H1 (cell line): ENCODE measurements at regions not wholly inside any gene's neighbourhood (a gene's known extent, or its start where the extent isn't known, plus 50 kb on each side); places are given as distances from the start of the nearest gene placed in this dataset.

Source experiments
- CTCF ChIA-PET: fragments of 300-600 bp; sonication (Branson Sonifier 250); formaldehyde crosslinking; loops from one replicate; lab custom pipeline; 2021; ENCODE audit not compliant: partially characterized antibody; lab: Charles Lee
- POLR2A ChIA-PET: fragments of 300-600 bp; sonication (Branson Sonifier 250); formaldehyde crosslinking; loops from one replicate; lab custom pipeline; 2021; ENCODE audit warnings: inconsistent platforms; ENCODE audit not compliant: partially characterized antibody; lab: Charles Lee
- DNase-seq, 2 experiments: peaks; one replicate each; pipeline versions ENCODE4 v3.0.0 to v3.0.0-alpha.2; 2010 to 2022; ENCODE audit warnings: low spot score in 2 of 2, low read depth in 1 of 2, mixed read lengths in 1 of 2
- FAIRE-seq: peaks from 2 replicates; lab custom pipeline; 2011; peaks lifted over from hg19 to GRCh38; lab: Jason Lieb, UNC
- H2AFZ ChIP-seq: 2 replicates; pipeline ENCODE4 v1.8.1; 2012; ENCODE audit warnings: low read length, inconsistent platforms
- H2AK5ac ChIP-seq: 2 replicates; pipeline ENCODE4 v1.6.1; 2013; ENCODE audit warnings: low read depth, low read length
- H2BK120ac ChIP-seq: replicated peaks from 2 replicates; pipeline ENCODE3; 2013; ENCODE audit warnings: low read depth, low read length, inconsistent platforms
- H2BK12ac ChIP-seq: 2 replicates; pipeline ENCODE4 v1.6.1; 2013; ENCODE audit warnings: low read depth, low read length
- H2BK15ac ChIP-seq: 2 replicates; pipeline ENCODE4 v1.6.1; 2013; ENCODE audit warnings: low read length
- H2BK20ac ChIP-seq: 2 replicates; pipeline ENCODE4 v1.6.1; 2013; ENCODE audit warnings: low read length
- H2BK5ac ChIP-seq: 2 replicates; pipeline ENCODE4 v1.6.1; 2013; ENCODE audit warnings: low read depth, low read length
- H3K14ac ChIP-seq: 2 replicates; pipeline ENCODE4 v1.6.1; 2013; ENCODE audit warnings: inconsistent platforms; ENCODE audit not compliant: insufficient read length
- H3K18ac ChIP-seq: 2 replicates; pipeline ENCODE4 v1.6.1; 2013; ENCODE audit warnings: low read length; ENCODE audit errors: extremely low read depth
- H3K23ac ChIP-seq: 2 replicates; pipeline ENCODE4 v1.6.1; 2013; ENCODE audit warnings: inconsistent platforms; ENCODE audit not compliant: insufficient read length
- H3K23me2 ChIP-seq: 2 replicates; pipeline ENCODE4 v1.6.1; 2013; ENCODE audit warnings: low read depth, low read length
- H3K27ac ChIP-seq: 2 replicates; pipeline ENCODE4 v1.6.1; 2011; ENCODE audit warnings: low read depth, low read length, inconsistent platforms
- H3K27me3 ChIP-seq, 4 experiments: replicated peaks in 1 of 4; 1 replicate in 1 of 4; 2 replicates in 3 of 4; pipeline versions ENCODE4 v1.6.1 to v1.8.1; 2011 to 2013; ENCODE audit warnings: low read length in 3 of 4, mild to moderate bottlenecking in 3 of 4, inconsistent platforms in 2 of 4, mixed read lengths in 2 of 4, moderate library complexity in 1 of 4; ENCODE audit not compliant: control insufficient read depth in 3 of 4, insufficient read depth in 3 of 4; ENCODE audit errors: extremely low read depth in 1 of 4
- H3K36me3 ChIP-seq, 4 experiments: 2 replicates each; pipeline versions ENCODE4 v1.6.1 to v1.8.1; 2011 to 2013; ENCODE audit warnings: mild to moderate bottlenecking in 4 of 4, low read length in 3 of 4, moderate library complexity in 2 of 4, control low read depth in 1 of 4, inconsistent platforms in 1 of 4; ENCODE audit not compliant: insufficient read depth in 4 of 4, control insufficient read depth in 2 of 4
- H3K4ac ChIP-seq: replicated peaks from 2 replicates; pipeline ENCODE3; 2013; ENCODE audit warnings: low read length, low read depth, mixed read lengths, inconsistent platforms; ENCODE audit not compliant: insufficient read length
- H3K4me1 ChIP-seq, 4 experiments: replicated peaks in 1 of 4; 1 replicate in 1 of 4; 2 replicates in 3 of 4; pipeline versions ENCODE4 v1.6.1 to v1.8.1; 2011 to 2013; ENCODE audit warnings: low read length in 3 of 4, inconsistent platforms in 2 of 4, mixed read lengths in 1 of 4; ENCODE audit not compliant: insufficient read depth in 4 of 4, control insufficient read depth in 3 of 4
- H3K4me2 ChIP-seq, 2 experiments: 2 replicates each; pipeline versions ENCODE4 v1.6.1 to v1.8.1; 2011 to 2013; ENCODE audit warnings: low read depth in 2 of 2, low read length in 2 of 2, control low read depth in 1 of 2, inconsistent platforms in 1 of 2, mild to moderate bottlenecking in 1 of 2; ENCODE audit not compliant: insufficient read depth in 1 of 2
- H3K4me3 ChIP-seq, 4 experiments: fragments of 200-600, 300-600 bp in 1 of 4; sonication (generic), shearing (Covaris generic), sonication (Bioruptor Twin) in 1 of 4; 2 replicates each; pipeline versions ENCODE4 v1.5.1 to v1.8.1; 2011 to 2016; ENCODE audit warnings: low read length in 4 of 4, low read depth in 3 of 4, control low read depth in 2 of 4, inconsistent platforms in 2 of 4, mild to moderate bottlenecking in 2 of 4, mixed read lengths in 1 of 4, moderate library complexity in 1 of 4; ENCODE audit not compliant: insufficient read depth in 2 of 4; ENCODE audit errors: extremely low read depth in 1 of 4
- H3K56ac ChIP-seq: replicated peaks from 2 replicates; pipeline ENCODE3; 2013; ENCODE audit warnings: low read depth, mild to moderate bottlenecking, mixed read lengths, low read length, inconsistent platforms; ENCODE audit not compliant: insufficient read length
- H3K79me1 ChIP-seq: 2 replicates; pipeline ENCODE4 v1.6.1; 2013; ENCODE audit warnings: low read depth, low read length, control low read depth
- H3K79me2 ChIP-seq, 2 experiments: 2 replicates each; pipeline versions ENCODE4 v1.6.1 to v1.8.1; 2012 to 2013; ENCODE audit warnings: low read length in 2 of 2, mild to moderate bottlenecking in 2 of 2, inconsistent platforms in 1 of 2; ENCODE audit not compliant: insufficient read depth in 2 of 2, control insufficient read depth in 1 of 2
- H3K9ac ChIP-seq, 4 experiments: replicated peaks in 1 of 4; 1 replicate in 1 of 4; 2 replicates in 3 of 4; pipeline versions ENCODE4 v1.6.1 to v1.8.1; 2011 to 2013; ENCODE audit warnings: low read depth in 3 of 4, low read length in 3 of 4, control low read depth in 2 of 4, mild to moderate bottlenecking in 2 of 4, moderate library complexity in 2 of 4, inconsistent platforms in 1 of 4; ENCODE audit errors: extremely low read depth in 1 of 4
- H3K9me3 ChIP-seq, 2 experiments: 2 replicates each; pipeline versions ENCODE4 v1.6.1 to v1.8.1; 2012 to 2013; ENCODE audit warnings: mild to moderate bottlenecking in 2 of 2, moderate library complexity in 2 of 2, control low read depth in 1 of 2, inconsistent platforms in 1 of 2, low read depth in 1 of 2, low read length in 1 of 2, mixed read lengths in 1 of 2; ENCODE audit not compliant: insufficient read depth in 2 of 2
- H4K20me1 ChIP-seq, 2 experiments: replicated peaks in 1 of 2; 2 replicates each; pipeline versions ENCODE3 to v1.8.1; 2011 to 2013; ENCODE audit warnings: inconsistent platforms in 2 of 2, low read length in 2 of 2, mild to moderate bottlenecking in 1 of 2; ENCODE audit not compliant: insufficient read depth in 2 of 2, control insufficient read depth in 1 of 2
- H4K5ac ChIP-seq: 2 replicates; pipeline ENCODE4 v1.6.1; 2013; ENCODE audit warnings: low read length, low read depth, mixed read lengths, inconsistent platforms; ENCODE audit not compliant: insufficient read length
- H4K8ac ChIP-seq: 2 replicates; pipeline ENCODE4 v1.8.0; 2013; ENCODE audit warnings: mild to moderate bottlenecking, moderate library complexity, low read length, inconsistent platforms; ENCODE audit not compliant: insufficient read depth; ENCODE audit errors: extremely low read depth
- H4K91ac ChIP-seq: replicated peaks from 2 replicates; pipeline ENCODE3; 2013; ENCODE audit warnings: low read length, mixed read lengths, inconsistent platforms; ENCODE audit not compliant: insufficient read length
- CBX8 ChIP-seq: fragments of 300-800, 300-1000 bp; sonication (generic); IDR thresholded peaks from 2 replicates; pipeline ENCODE4 v1.7.1; 2016; ENCODE audit warnings: low read depth, low read length, borderline replicate concordance
- HDAC2 ChIP-seq, 2 experiments: fragments of 300-600 bp in 1 of 2; sonication (generic) in 1 of 2; IDR thresholded peaks; 2 replicates each; pipeline ENCODE4 v1.6.1; 2011 to 2012; ENCODE audit warnings: low read depth in 2 of 2, low read length in 2 of 2, mild to moderate bottlenecking in 2 of 2, moderate library complexity in 2 of 2, borderline replicate concordance in 1 of 2, inconsistent platforms in 1 of 2
- KDM5A ChIP-seq: fragments of 200-600 bp; IDR thresholded peaks from 2 replicates; pipeline ENCODE4 v1.7.1; 2012; ENCODE audit warnings: mild to moderate bottlenecking, low read length, inconsistent platforms, mixed read lengths
- POLR2AphosphoS5 ChIP-seq: IDR thresholded peaks from 2 replicates; pipeline ENCODE4 v1.6.1; 2011; ENCODE audit warnings: low read depth, low read length
- RXRA ChIP-seq: IDR thresholded peaks from 2 replicates; pipeline ENCODE4 v1.6.1; 2011; ENCODE audit warnings: low read depth, mild to moderate bottlenecking, low read length, moderate library complexity; ENCODE audit not compliant: insufficient read depth
- SIN3A ChIP-seq, 2 experiments: IDR thresholded peaks in 1 of 2; conservative IDR thresholded peaks in 1 of 2; 2 replicates each; pipeline ENCODE4 v1.6.1; 2011 to 2012; ENCODE audit warnings: low read length in 2 of 2, improper control_type of control experiment in 1 of 2, low read depth in 1 of 2, mild to moderate bottlenecking in 1 of 2
- SIX5 ChIP-seq: IDR thresholded peaks from 2 replicates; pipeline ENCODE4 v1.6.1; 2011; ENCODE audit warnings: mild to moderate bottlenecking, low read depth, low read length
- SP2 ChIP-seq: IDR thresholded peaks from 2 replicates; pipeline ENCODE4 v1.6.1; 2012; ENCODE audit warnings: mild to moderate bottlenecking, low read length, inconsistent platforms
- TAF7 ChIP-seq: optimal IDR thresholded peaks from 2 replicates; pipeline ENCODE3; 2011; ENCODE audit warnings: low read depth, mild to moderate bottlenecking, inconsistent platforms, low read length, moderate library complexity, borderline replicate concordance
- YY1 ChIP-seq: IDR thresholded peaks from 2 replicates; pipeline ENCODE4 v1.6.1; 2011; ENCODE audit warnings: low read depth, mild to moderate bottlenecking, low read length
- TF ChIP-seq, protein P1 (sequence below): IDR thresholded peaks from 2 replicates; pipeline ENCODE4 v1.6.1; 2012; ENCODE audit warnings: low read length, inconsistent platforms

DNA sequence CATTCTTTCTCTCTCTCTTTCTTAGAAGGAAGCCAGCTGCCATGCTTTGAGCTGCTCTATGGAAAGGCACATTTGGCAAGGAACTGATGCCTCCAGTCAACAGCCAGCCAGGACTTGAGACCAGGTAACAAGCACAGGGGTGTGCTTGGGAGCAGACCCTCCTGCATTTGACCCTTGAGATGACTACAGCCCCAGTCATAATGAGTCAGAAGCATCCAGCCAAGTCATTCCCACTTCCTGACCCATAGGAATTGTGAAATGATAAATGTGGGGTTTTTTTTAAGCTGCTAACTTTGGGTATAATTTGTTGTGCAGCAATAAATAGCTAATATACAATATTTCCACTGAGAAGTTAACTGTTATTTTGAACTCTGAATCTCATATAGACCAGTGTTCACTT lies 446.9 kb downstream of the GRXCR1 start:
- no peak overlapping the region for H3K27ac ChIP-seq
- no peak overlapping the region for H3K4me3 ChIP-seq
- no peak overlapping the region for H3K9ac ChIP-seq
- no peak overlapping the region for H4K5ac ChIP-seq
- H3K23ac ChIP-seq: no peak overlapping the region
- no peak for TF ChIP-seq SIN3A (conservative IDR thresholded peaks at IDR 0.05 in 1 of 2, IDR thresholded peaks at IDR 0.05 in 1 of 2; ENCODE audit: low read depth in 1 of 2, low read length in 2 of 2)
- TF ChIP-seq HDAC2 (IDR thresholded peaks at IDR 0.05; ENCODE audit: borderline replicate concordance in 1 of 2, low read depth in 2 of 2, low read length in 2 of 2): no peak
- no peak for TF ChIP-seq SIX5
- no peak for TF ChIP-seq SP2
- TF ChIP-seq POLR2AphosphoS5: no peak
- TF ChIP-seq YY1: no peak
- no peak for TF ChIP-seq RXRA
- TF ChIP-seq KDM5A: no peak
- TF ChIP-seq, protein P1, sequence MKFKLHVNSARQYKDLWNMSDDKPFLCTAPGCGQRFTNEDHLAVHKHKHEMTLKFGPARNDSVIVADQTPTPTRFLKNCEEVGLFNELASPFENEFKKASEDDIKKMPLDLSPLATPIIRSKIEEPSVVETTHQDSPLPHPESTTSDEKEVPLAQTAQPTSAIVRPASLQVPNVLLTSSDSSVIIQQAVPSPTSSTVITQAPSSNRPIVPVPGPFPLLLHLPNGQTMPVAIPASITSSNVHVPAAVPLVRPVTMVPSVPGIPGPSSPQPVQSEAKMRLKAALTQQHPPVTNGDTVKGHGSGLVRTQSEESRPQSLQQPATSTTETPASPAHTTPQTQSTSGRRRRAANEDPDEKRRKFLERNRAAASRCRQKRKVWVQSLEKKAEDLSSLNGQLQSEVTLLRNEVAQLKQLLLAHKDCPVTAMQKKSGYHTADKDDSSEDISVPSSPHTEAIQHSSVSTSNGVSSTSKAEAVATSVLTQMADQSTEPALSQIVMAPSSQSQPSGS: no peak
- TF ChIP-seq TAF7: no peak
- TF ChIP-seq CBX8: no peak
- H4K91ac ChIP-seq: no peak overlapping the region
- no peak overlapping the region for H3K4ac ChIP-seq
- ChIA-PET CTCF (no interaction called here), POLR2A (no interaction called here)
- no peaks in the 10 kb centered on the region for H3K79me1 ChIP-seq
- no peak overlapping the region for H2BK20ac ChIP-seq
- H3K56ac ChIP-seq: no peak overlapping the region
- H4K8ac ChIP-seq: no peak overlapping the region
- no peak overlapping the region for H2BK15ac ChIP-seq
- no peaks in the 10 kb centered on the region for H4K20me1 ChIP-seq
- no peaks in the 10 kb centered on the region for H3K9me3 ChIP-seq
- no peak overlapping the region for H2BK120ac ChIP-seq
- no peak for DNase-seq
- H3K4me1 ChIP-seq: no peaks in the 10 kb centered on the region
- H2AFZ ChIP-seq: no peak overlapping the region
- H3K27me3 ChIP-seq: no peaks in the 10 kb centered on the region
- H3K23me2 ChIP-seq: no peaks in the 10 kb centered on the region
- H2AK5ac ChIP-seq: no peak overlapping the region
- no peaks in the 10 kb centered on the region for H3K36me3 ChIP-seq
- H3K14ac ChIP-seq: no peak overlapping the region
- no peak overlapping the region for H3K4me2 ChIP-seq
- no peak overlapping the region for H2BK12ac ChIP-seq
- FAIRE-seq: no peak
- H3K18ac ChIP-seq: no peak overlapping the region
- H3K79me2 ChIP-seq: no peaks in the 10 kb centered on the region
- no peak overlapping the region for H2BK5ac ChIP-seq
